H9 (cell line): ENCODE measurements at regions not wholly inside any gene's neighbourhood (a gene's known extent, or its start where the extent isn't known, plus 50 kb on each side); places are given as distances from the start of the nearest gene placed in this dataset.

Source experiments
- DNase-seq: peaks from one replicate; pipeline ENCODE4 v3.0.0-alpha.2; 2017
- H2AFZ ChIP-seq: one replicate; pipeline ENCODE4 v1.6.1; 2013; ENCODE audit warnings: mild to moderate bottlenecking, low read length, control low read depth, moderate library complexity
- H2AK5ac ChIP-seq: 2 replicates; pipeline ENCODE4 v1.6.1; 2013; ENCODE audit warnings: low read length, control low read depth, mixed read lengths; ENCODE audit not compliant: insufficient read length
- H2BK120ac ChIP-seq: one replicate; pipeline ENCODE4 v1.6.1; 2013; ENCODE audit warnings: low read depth, mild to moderate bottlenecking, low read length, control low read depth, inconsistent platforms; ENCODE audit not compliant: poor library complexity, severe bottlenecking
- H2BK12ac ChIP-seq: 2 replicates; pipeline ENCODE4 v1.6.1; 2013; ENCODE audit warnings: low read length, control low read depth, mixed read lengths, low read depth; ENCODE audit not compliant: insufficient read length
- H2BK15ac ChIP-seq: 2 replicates; pipeline ENCODE4 v1.6.1; 2013; ENCODE audit warnings: low read depth, low read length, control low read depth
- H2BK20ac ChIP-seq: one replicate; pipeline ENCODE4 v1.6.1; 2013; ENCODE audit warnings: low read depth, mild to moderate bottlenecking, low read length, control low read depth, inconsistent platforms; ENCODE audit not compliant: poor library complexity, severe bottlenecking
- H2BK5ac ChIP-seq: 2 replicates; pipeline ENCODE4 v1.6.1; 2013; ENCODE audit warnings: low read length, control low read depth, mixed read lengths; ENCODE audit not compliant: insufficient read length
- H3K14ac ChIP-seq: 2 replicates; pipeline ENCODE4 v1.6.1; 2013; ENCODE audit warnings: low read length, control low read depth; ENCODE audit not compliant: insufficient read depth
- H3K18ac ChIP-seq: 2 replicates; pipeline ENCODE4 v1.6.1; 2013; ENCODE audit warnings: low read depth, mild to moderate bottlenecking, mixed read lengths, low read length, control low read depth; ENCODE audit not compliant: insufficient read length
- H3K23ac ChIP-seq: 2 replicates; pipeline ENCODE4 v1.6.1; 2013; ENCODE audit warnings: low read length, control low read depth, mixed read lengths, low read depth; ENCODE audit not compliant: insufficient read length
- H3K23me2 ChIP-seq: 2 replicates; pipeline ENCODE4 v1.6.1; 2013; ENCODE audit warnings: low read depth, mild to moderate bottlenecking, mixed read lengths, low read length, control low read depth; ENCODE audit not compliant: insufficient read length, poor library complexity, severe bottlenecking
- H3K27ac ChIP-seq: 2 replicates; pipeline ENCODE4 v1.5.1; 2013; ENCODE audit warnings: low read length, control low read depth, mixed read lengths, low read depth; ENCODE audit not compliant: insufficient read length
- H3K27me3 ChIP-seq: 2 replicates; pipeline ENCODE4 v1.6.1; 2013; ENCODE audit warnings: low read length, control low read depth, inconsistent platforms; ENCODE audit not compliant: insufficient read depth
- H3K4ac ChIP-seq: 2 replicates; pipeline ENCODE4 v1.6.1; 2013; ENCODE audit warnings: low read depth, mild to moderate bottlenecking, control low read depth, inconsistent platforms, low read length, moderate library complexity
- H3K4me1 ChIP-seq: 2 replicates; pipeline ENCODE4 v1.6.1; 2013; ENCODE audit warnings: low read length, control low read depth, inconsistent platforms; ENCODE audit not compliant: insufficient read depth
- H3K4me2 ChIP-seq: 2 replicates; pipeline ENCODE4 v1.6.1; 2013; ENCODE audit warnings: low read length, control low read depth, mixed read lengths; ENCODE audit not compliant: insufficient read length, insufficient read depth
- H3K56ac ChIP-seq: 2 replicates; pipeline ENCODE4 v1.6.1; 2013; ENCODE audit warnings: low read depth, mild to moderate bottlenecking, mixed read lengths, low read length, control low read depth; ENCODE audit not compliant: insufficient read length
- H3K79me1 ChIP-seq: 2 replicates; pipeline ENCODE4 v1.6.1; 2013; ENCODE audit warnings: low read depth, mild to moderate bottlenecking, moderate library complexity, low read length, control low read depth, inconsistent platforms; ENCODE audit not compliant: insufficient read depth, poor library complexity, severe bottlenecking
- H3K79me2 ChIP-seq: 2 replicates; pipeline ENCODE4 v1.6.1; 2013; ENCODE audit warnings: low read length, control low read depth, inconsistent platforms; ENCODE audit not compliant: insufficient read depth
- H3K9ac ChIP-seq: 2 replicates; pipeline ENCODE4 v1.6.1; 2013; ENCODE audit warnings: low read length, control low read depth, mixed read lengths; ENCODE audit not compliant: insufficient read length; ENCODE audit errors: extremely low read depth
- H3K9me3 ChIP-seq: one replicate; pipeline ENCODE4 v1.6.1; 2013; ENCODE audit warnings: low read depth, low read length, inconsistent platforms; ENCODE audit not compliant: control insufficient read depth
- H3T11ph ChIP-seq: one replicate; pipeline ENCODE4 v1.6.1; 2013; ENCODE audit warnings: mild to moderate bottlenecking, low read length, control low read depth, inconsistent platforms
- H4K20me1 ChIP-seq: one replicate; pipeline ENCODE4 v1.6.1; 2013; ENCODE audit not compliant: control insufficient read depth, insufficient read length, insufficient read depth
- H4K5ac ChIP-seq: 2 replicates; pipeline ENCODE4 v1.6.1; 2013; ENCODE audit warnings: low read depth, mild to moderate bottlenecking, mixed read lengths, low read length, control low read depth; ENCODE audit not compliant: insufficient read length
- H4K8ac ChIP-seq: replicated peaks from 2 replicates; pipeline ENCODE4 v1.6.1; 2013; ENCODE audit warnings: low read length, control low read depth, mixed read lengths, low read depth; ENCODE audit not compliant: insufficient read length
- H4K91ac ChIP-seq: 2 replicates; pipeline ENCODE4 v1.6.1; 2013; ENCODE audit warnings: low read depth, mild to moderate bottlenecking, moderate library complexity, mixed read lengths, low read length, control low read depth; ENCODE audit not compliant: insufficient read length
- H3K27ac Mint-ChIP-seq, 3 experiments: 2 replicates in 2 of 3; 3 replicates in 1 of 3; pipeline ENCODE4 v1.8.0; 2020 to 2021; ENCODE audit warnings: mixed read lengths in 3 of 3, mild to moderate bottlenecking in 1 of 3, moderate library complexity in 1 of 3
- H3K27me3 Mint-ChIP-seq: 2 replicates; pipeline ENCODE4 v1.8.0; 2021; ENCODE audit warnings: low read depth, mild to moderate bottlenecking, moderate library complexity, mixed read lengths
- H3K36me3 Mint-ChIP-seq, 3 experiments: 2 replicates in 2 of 3; 3 replicates in 1 of 3; pipeline ENCODE4 v1.8.0; 2020 to 2021; ENCODE audit warnings: low read depth in 3 of 3, mixed read lengths in 3 of 3; ENCODE audit not compliant: insufficient read depth in 1 of 3
- H3K4me1 Mint-ChIP-seq, 2 experiments: 2 replicates each; pipeline ENCODE4 v1.8.0; 2020; ENCODE audit warnings: mixed read lengths in 2 of 2
- H3K4me3 Mint-ChIP-seq, 2 experiments: 2 replicates in 1 of 2; 3 replicates in 1 of 2; pipeline ENCODE4 v1.8.0; 2020 to 2021; ENCODE audit warnings: mild to moderate bottlenecking in 2 of 2, mixed read lengths in 2 of 2, moderate library complexity in 1 of 2
- H3K9me3 Mint-ChIP-seq, 2 experiments: 2 replicates in 1 of 2; 3 replicates in 1 of 2; pipeline ENCODE4 v1.8.0; 2020; ENCODE audit warnings: mild to moderate bottlenecking in 2 of 2, mixed read lengths in 2 of 2, moderate library complexity in 1 of 2
- TF ChIP-seq, protein P1 (sequence below): fragments of 200-600 bp; sonication (generic); conservative IDR thresholded peaks from 3 replicates; pipeline ENCODE4 v1.8.0; 2021; ENCODE audit warnings: antibody characterized with exemption, mild to moderate bottlenecking

DNA sequence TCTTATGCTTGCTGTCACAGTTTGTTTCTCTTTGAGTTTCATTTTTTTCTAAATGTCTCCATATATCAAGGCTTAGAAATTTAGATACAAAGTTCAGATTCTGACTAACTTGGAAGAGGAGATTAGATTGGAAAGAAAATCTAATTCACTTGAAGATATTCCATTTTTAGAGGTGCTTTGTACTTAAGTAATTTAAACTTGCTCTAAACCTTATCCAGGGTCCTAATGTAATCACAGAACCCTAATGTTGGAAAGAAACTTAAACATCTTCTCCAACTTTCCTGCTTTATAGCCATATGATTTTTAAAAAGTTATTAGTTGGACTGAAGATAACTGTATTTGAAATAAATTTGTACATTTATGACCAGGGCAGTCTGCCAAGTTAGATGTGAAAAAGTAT is 81.1 kb upstream of the ARHGEF3 start:
- H4K20me1 ChIP-seq, result no peaks in the 10 kb centered on the region
- no peaks in the 10 kb centered on the region for H3K4me1 ChIP-seq
- no peaks in the 10 kb centered on the region for H3K79me1 ChIP-seq
- no peaks in the 10 kb centered on the region for H3K79me2 ChIP-seq
- H3K9me3 ChIP-seq, result no peaks in the 10 kb centered on the region
- H3K4me2 ChIP-seq, result no peak overlapping the region
- TF ChIP-seq, protein P1, sequence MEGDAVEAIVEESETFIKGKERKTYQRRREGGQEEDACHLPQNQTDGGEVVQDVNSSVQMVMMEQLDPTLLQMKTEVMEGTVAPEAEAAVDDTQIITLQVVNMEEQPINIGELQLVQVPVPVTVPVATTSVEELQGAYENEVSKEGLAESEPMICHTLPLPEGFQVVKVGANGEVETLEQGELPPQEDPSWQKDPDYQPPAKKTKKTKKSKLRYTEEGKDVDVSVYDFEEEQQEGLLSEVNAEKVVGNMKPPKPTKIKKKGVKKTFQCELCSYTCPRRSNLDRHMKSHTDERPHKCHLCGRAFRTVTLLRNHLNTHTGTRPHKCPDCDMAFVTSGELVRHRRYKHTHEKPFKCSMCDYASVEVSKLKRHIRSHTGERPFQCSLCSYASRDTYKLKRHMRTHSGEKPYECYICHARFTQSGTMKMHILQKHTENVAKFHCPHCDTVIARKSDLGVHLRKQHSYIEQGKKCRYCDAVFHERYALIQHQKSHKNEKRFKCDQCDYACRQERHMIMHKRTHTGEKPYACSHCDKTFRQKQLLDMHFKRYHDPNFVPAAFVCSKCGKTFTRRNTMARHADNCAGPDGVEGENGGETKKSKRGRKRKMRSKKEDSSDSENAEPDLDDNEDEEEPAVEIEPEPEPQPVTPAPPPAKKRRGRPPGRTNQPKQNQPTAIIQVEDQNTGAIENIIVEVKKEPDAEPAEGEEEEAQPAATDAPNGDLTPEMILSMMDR, result no peak
- no peak for DNase-seq
- H4K5ac ChIP-seq, result no peak overlapping the region
- H3K4me1 Mint-ChIP-seq, result peaks cover 4 to 6% of the 10 kb centered on the region in 2 experiments
- H2AFZ ChIP-seq, result no peak overlapping the region
- no peak overlapping the region for H4K8ac ChIP-seq
- no peak overlapping the region for H2BK120ac ChIP-seq
- H3K56ac ChIP-seq, result no peak overlapping the region
- H3K9ac ChIP-seq, result no peak overlapping the region
- H2AK5ac ChIP-seq, result no peak overlapping the region
- no peak overlapping the region for H3K27ac Mint-ChIP-seq
- H2BK12ac ChIP-seq, result no peak overlapping the region
- H2BK20ac ChIP-seq, result no peak overlapping the region
- H3K14ac ChIP-seq, result no peak overlapping the region
- H4K91ac ChIP-seq, result no peak overlapping the region
- H3K27me3 ChIP-seq, result no peaks in the 10 kb centered on the region
- no peak overlapping the region for H3K27ac ChIP-seq
- H3T11ph ChIP-seq, result no peak overlapping the region
- no peak overlapping the region for H2BK5ac ChIP-seq
- H3K4ac ChIP-seq, result no peak overlapping the region
- H3K18ac ChIP-seq, result no peak overlapping the region
- no peak overlapping the region for H3K4me3 Mint-ChIP-seq
- H3K23me2 ChIP-seq, result no peaks in the 10 kb centered on the region
- no peaks in the 10 kb centered on the region; a peak in 1 of 5 replicates for H3K9me3 Mint-ChIP-seq
- no peak overlapping the region for H3K23ac ChIP-seq
- H3K36me3 Mint-ChIP-seq, result no peaks in the 10 kb centered on the region
- H2BK15ac ChIP-seq, result no peak overlapping the region
- H3K27me3 Mint-ChIP-seq, result no peaks in the 10 kb centered on the region; the same call in 1 of the 2 replicates
